ENCODE measurements at regions not wholly inside any gene's neighbourhood (a gene's known extent, or its start where the extent isn't known, plus 50 kb on each side); places are given as distances from the start of the nearest gene placed in this dataset.
"Not testable (repeated sequence)": the region's sequence is repeated elsewhere in the genome, so short reads cannot be mapped to it uniquely, and the experiment has no call there.

GRCh38 chr2:194060269-194060668, 1596.8 kb upstream of the SLC39A10 start:
- no peak for TF ChIP-seq TAF1 (IDR thresholded peaks at IDR 0.05; ENCODE audit: borderline replicate concordance, low read depth, low read length)
- no peak for TF ChIP-seq POLR2A (IDR thresholded peaks at IDR 0.05; ENCODE audit: low read depth, low read length)
- TF ChIP-seq POLR2AphosphoS5 (IDR thresholded peaks at IDR 0.05; ENCODE audit: low read depth, low read length): no peak
- FAIRE-seq (no peak), DNase-seq (ENCODE audit: insufficient read length) (no peak)

GRCh38 chr2:194054313-194054712, 1602.7 kb upstream of the SLC39A10 start:
- DNase-seq (ENCODE audit: insufficient read length) (no peak), FAIRE-seq (no peak)
- TF ChIP-seq POLR2AphosphoS5 (IDR thresholded peaks at IDR 0.05; ENCODE audit: low read depth, low read length) (no peak), POLR2A (IDR thresholded peaks at IDR 0.05; ENCODE audit: low read depth, low read length) (no peak), TAF1 (IDR thresholded peaks at IDR 0.05; ENCODE audit: borderline replicate concordance, low read depth, low read length) (no peak)

GRCh38 chr2:194044321-194044720, 1612.7 kb upstream of the SLC39A10 start:
- TF ChIP-seq POLR2AphosphoS5 (IDR thresholded peaks at IDR 0.05; ENCODE audit: low read depth, low read length) (no peak), TAF1 (IDR thresholded peaks at IDR 0.05; ENCODE audit: borderline replicate concordance, low read depth, low read length) (no peak), POLR2A (IDR thresholded peaks at IDR 0.05; ENCODE audit: low read depth, low read length) (no peak)

GRCh38 chr2:194021130-194021529, 1635.9 kb upstream of the SLC39A10 start:
- not testable (repeated sequence) for FAIRE-seq; DNase-seq (ENCODE audit: insufficient read length)

More at GRCh38 chr2:194044321-194044720, 1612.7 kb upstream of the SLC39A10 start:
- DNase-seq (ENCODE audit: insufficient read length) (no peak), FAIRE-seq (no peak)

- TF ChIP-seq POLR2AphosphoS5 (IDR thresholded peaks at IDR 0.05; ENCODE audit: low read depth, low read length) (no peak), POLR2A (IDR thresholded peaks at IDR 0.05; ENCODE audit: low read depth, low read length) (no peak), TAF1 (IDR thresholded peaks at IDR 0.05; ENCODE audit: borderline replicate concordance, low read depth, low read length) (no peak)
- DNase-seq (ENCODE audit: insufficient read length) (no peak), FAIRE-seq (no peak)
Observed at GRCh38 chr2:194020155-194020554, 1636.9 kb upstream of the SLC39A10 start.

- no peak for FAIRE-seq
- DNase-seq (ENCODE audit: insufficient read length): no peak
- TF ChIP-seq POLR2A (IDR thresholded peaks at IDR 0.05; ENCODE audit: low read depth, low read length): no peak
Observed at GRCh38 chr2:194015751-194016150, 1641.3 kb upstream of the SLC39A10 start.

GRCh38 chr2:194014639-194015038, 1642.4 kb upstream of the SLC39A10 start:
- no peak for TF ChIP-seq TAF1 (IDR thresholded peaks at IDR 0.05; ENCODE audit: borderline replicate concordance, low read depth, low read length)
- no peak for TF ChIP-seq POLR2A (IDR thresholded peaks at IDR 0.05; ENCODE audit: low read depth, low read length)
- no peak for TF ChIP-seq POLR2AphosphoS5 (IDR thresholded peaks at IDR 0.05; ENCODE audit: low read depth, low read length)
- no peak for DNase-seq (ENCODE audit: insufficient read length)
- no peak for FAIRE-seq

- FAIRE-seq (no peak), DNase-seq (ENCODE audit: insufficient read length) (no peak)
- TF ChIP-seq POLR2A (IDR thresholded peaks at IDR 0.05; ENCODE audit: low read depth, low read length): no peak
- TF ChIP-seq TAF1 (IDR thresholded peaks at IDR 0.05; ENCODE audit: borderline replicate concordance, low read depth, low read length): no peak
- no peak for TF ChIP-seq POLR2AphosphoS5 (IDR thresholded peaks at IDR 0.05; ENCODE audit: low read depth, low read length)
Observed at GRCh38 chr2:194004590-194005206, 1652.3 kb upstream of the SLC39A10 start.

- TF ChIP-seq POLR2AphosphoS5 (IDR thresholded peaks at IDR 0.05; ENCODE audit: low read depth, low read length) (no peak), POLR2A (IDR thresholded peaks at IDR 0.05; ENCODE audit: low read depth, low read length) (no peak), TAF1 (IDR thresholded peaks at IDR 0.05; ENCODE audit: borderline replicate concordance, low read depth, low read length) (no peak)
- FAIRE-seq (no peak), DNase-seq (ENCODE audit: insufficient read length) (no peak)
Observed at GRCh38 chr2:194003911-194004310, 1653.1 kb upstream of the SLC39A10 start.

GRCh38 chr2:194002699-194003368, 1654.2 kb upstream of the SLC39A10 start:
- DNase-seq (ENCODE audit: insufficient read length): no peak
- no peak for TF ChIP-seq POLR2AphosphoS5 (IDR thresholded peaks at IDR 0.05; ENCODE audit: low read depth, low read length)
- no peak for FAIRE-seq

- TF ChIP-seq TAF1 (IDR thresholded peaks at IDR 0.05; ENCODE audit: borderline replicate concordance, low read depth, low read length): no peak
- TF ChIP-seq POLR2A (IDR thresholded peaks at IDR 0.05; ENCODE audit: low read depth, low read length): no peak
- TF ChIP-seq POLR2AphosphoS5 (IDR thresholded peaks at IDR 0.05; ENCODE audit: low read depth, low read length): no peak
- DNase-seq (ENCODE audit: insufficient read length) (no peak), FAIRE-seq (no peak)
Observed at GRCh38 chr2:193990868-193991267, 1666.2 kb upstream of the SLC39A10 start.

GRCh38 chr2:193989645-193990044, 1667.4 kb upstream of the SLC39A10 start:
- DNase-seq (ENCODE audit: insufficient read length): no peak
- TF ChIP-seq TAF1 (IDR thresholded peaks at IDR 0.05; ENCODE audit: borderline replicate concordance, low read depth, low read length) (no peak), POLR2AphosphoS5 (IDR thresholded peaks at IDR 0.05; ENCODE audit: low read depth, low read length) (no peak), POLR2A (IDR thresholded peaks at IDR 0.05; ENCODE audit: low read depth, low read length) (no peak)
- no peak for FAIRE-seq

All from GM12892 (cell line).